HEK293 (cell line): ENCODE measurements at regions not wholly inside any gene's neighbourhood (a gene's known extent, or its start where the extent isn't known, plus 50 kb on each side); places are given as distances from the start of the nearest gene placed in this dataset.
"Not testable (repeated sequence)": the region's sequence is repeated elsewhere in the genome, so short reads cannot be mapped to it uniquely, and the experiment has no call there.

Experiments used
- BCL11B ChIP-seq: fragments of 450-650 bp; formaldehyde crosslinking; IDR thresholded peaks from 2 replicates; pipeline ENCODE4 v1.5.1; 2016; ENCODE audit warnings: low read depth, missing biosample characterization, missing genetic modification characterization
- RBAK ChIP-seq: fragments of 450-650 bp; formaldehyde crosslinking; IDR thresholded peaks from 2 replicates; pipeline ENCODE4 v1.5.1; 2016; ENCODE audit warnings: missing biosample characterization, missing genetic modification characterization
- REST ChIP-seq: fragments of 450-650 bp; formaldehyde crosslinking; IDR thresholded peaks from 2 replicates; pipeline ENCODE4 v1.5.1; 2016; ENCODE audit warnings: missing biosample characterization, missing genetic modification characterization
- SP2 ChIP-seq: fragments of 450-650 bp; formaldehyde crosslinking; IDR thresholded peaks from 2 replicates; pipeline ENCODE4 v1.5.1; 2016; ENCODE audit warnings: missing biosample characterization, missing genetic modification characterization
- YY1 ChIP-seq: fragments of 450-650 bp; formaldehyde crosslinking; IDR thresholded peaks from 2 replicates; pipeline ENCODE4 v1.5.1; 2018; ENCODE audit warnings: missing biosample characterization, missing genetic modification characterization
- ZNF169 ChIP-seq: fragments of 450-650 bp; formaldehyde crosslinking; IDR thresholded peaks from 2 replicates; pipeline ENCODE4 v1.5.1; 2016; ENCODE audit warnings: missing biosample characterization, missing genetic modification characterization
- ZNF175 ChIP-seq: fragments of 450-650 bp; formaldehyde crosslinking; IDR thresholded peaks from 2 replicates; pipeline ENCODE4 v1.5.1; 2016; ENCODE audit warnings: missing biosample characterization, missing genetic modification characterization
- ZNF324 ChIP-seq: fragments of 450-650 bp; formaldehyde crosslinking; IDR thresholded peaks from 2 replicates; pipeline ENCODE4 v1.5.1; 2016; ENCODE audit warnings: missing biosample characterization, missing genetic modification characterization
- ZNF37A ChIP-seq: fragments of 450-650 bp; IDR thresholded peaks from 2 replicates; pipeline ENCODE4 v1.5.1; 2018; ENCODE audit warnings: missing biosample characterization, missing genetic modification characterization
- TF ChIP-seq, protein P1 (sequence below): fragments of 450-650 bp; formaldehyde crosslinking; IDR thresholded peaks from 2 replicates; pipeline ENCODE4 v1.5.1; 2016; ENCODE audit warnings: missing biosample characterization, missing genetic modification characterization

DNA sequence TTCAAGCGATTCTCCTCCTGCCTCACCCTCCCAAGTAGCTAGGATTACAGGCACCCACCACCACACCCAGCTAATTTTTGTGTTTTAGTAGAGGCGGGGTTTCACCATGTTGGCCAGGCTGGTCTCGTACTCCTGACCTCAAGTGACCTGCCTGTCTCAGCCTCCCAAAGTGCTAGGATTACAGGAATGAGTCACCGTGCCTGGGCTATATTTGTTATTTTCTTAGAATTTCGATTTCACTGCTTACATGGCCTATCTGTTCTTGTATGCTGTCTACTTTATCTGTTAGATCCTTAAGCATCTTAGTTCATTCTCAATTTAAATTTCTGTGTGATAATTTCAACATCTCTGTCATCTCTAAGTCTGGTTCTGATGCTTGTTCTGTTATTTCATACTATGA is 210.6 kb upstream of the NPY2R start:
- TF ChIP-seq, protein P1, sequence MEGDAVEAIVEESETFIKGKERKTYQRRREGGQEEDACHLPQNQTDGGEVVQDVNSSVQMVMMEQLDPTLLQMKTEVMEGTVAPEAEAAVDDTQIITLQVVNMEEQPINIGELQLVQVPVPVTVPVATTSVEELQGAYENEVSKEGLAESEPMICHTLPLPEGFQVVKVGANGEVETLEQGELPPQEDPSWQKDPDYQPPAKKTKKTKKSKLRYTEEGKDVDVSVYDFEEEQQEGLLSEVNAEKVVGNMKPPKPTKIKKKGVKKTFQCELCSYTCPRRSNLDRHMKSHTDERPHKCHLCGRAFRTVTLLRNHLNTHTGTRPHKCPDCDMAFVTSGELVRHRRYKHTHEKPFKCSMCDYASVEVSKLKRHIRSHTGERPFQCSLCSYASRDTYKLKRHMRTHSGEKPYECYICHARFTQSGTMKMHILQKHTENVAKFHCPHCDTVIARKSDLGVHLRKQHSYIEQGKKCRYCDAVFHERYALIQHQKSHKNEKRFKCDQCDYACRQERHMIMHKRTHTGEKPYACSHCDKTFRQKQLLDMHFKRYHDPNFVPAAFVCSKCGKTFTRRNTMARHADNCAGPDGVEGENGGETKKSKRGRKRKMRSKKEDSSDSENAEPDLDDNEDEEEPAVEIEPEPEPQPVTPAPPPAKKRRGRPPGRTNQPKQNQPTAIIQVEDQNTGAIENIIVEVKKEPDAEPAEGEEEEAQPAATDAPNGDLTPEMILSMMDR (tag by site-specific recombination), result not testable (repeated sequence)
- not testable (repeated sequence) for TF ChIP-seq YY1; BCL11B; ZNF175 (tag by site-specific recombination); REST (tag by site-specific recombination); ZNF37A (tag by site-specific recombination); ZNF169 (tag by site-specific recombination); ZNF324 (tag by site-specific recombination); SP2 (tag by site-specific recombination); RBAK (tag by site-specific recombination)
